NCI-H1092 (cell line): ENCODE measurements at regions not wholly inside any gene's neighbourhood (a gene's known extent, or its start where the extent isn't known, plus 50 kb on each side); places are given as distances from the start of the nearest gene placed in this dataset.

Source experiments
- DNase-seq: peaks from one replicate; lab custom pipeline; 2025; lab: John Stamatoyannopoulos, UW

DNA sequence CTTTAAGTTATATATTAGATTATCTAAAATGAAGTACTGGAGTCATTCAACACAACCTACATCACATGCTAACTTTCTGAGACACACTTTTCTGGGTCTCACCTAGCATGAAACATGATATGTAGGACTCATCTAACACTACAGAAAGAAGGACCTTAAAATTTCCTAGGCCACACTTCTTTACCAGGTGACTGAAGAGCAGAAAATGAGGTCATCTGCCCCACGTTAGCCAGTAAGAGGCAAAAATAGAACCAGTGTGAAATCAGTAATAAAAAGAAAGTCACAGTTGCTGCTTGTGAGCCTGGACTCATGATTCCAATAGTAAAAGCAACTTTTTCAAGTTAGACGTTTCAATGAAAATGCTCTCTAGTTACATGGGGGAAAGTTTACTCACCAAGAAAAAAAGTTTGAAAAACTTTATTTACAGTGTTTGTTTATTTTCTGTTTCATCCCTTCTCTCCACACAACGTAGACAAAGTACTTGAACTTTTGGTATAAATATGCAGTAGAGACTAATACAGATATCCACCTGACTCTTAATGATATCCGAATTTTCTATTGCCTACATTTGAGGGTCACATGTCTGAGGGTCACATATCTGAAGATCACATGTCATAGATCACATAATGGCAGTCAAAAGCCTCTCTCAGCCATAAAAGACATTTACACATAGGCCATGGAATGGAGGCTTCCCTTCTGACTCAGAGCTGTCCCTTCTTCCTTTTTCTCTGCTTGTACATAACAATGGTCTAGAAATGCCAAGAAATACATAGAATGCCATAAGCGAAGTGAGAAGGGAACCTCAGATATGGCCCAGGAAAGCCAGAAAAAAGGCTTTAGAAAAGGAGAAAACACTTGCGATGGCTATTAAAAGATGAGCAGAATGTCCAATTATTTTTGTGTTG lies 362.9 kb downstream of the ZEB2 start:
- DNase-seq: no peak

DNA sequence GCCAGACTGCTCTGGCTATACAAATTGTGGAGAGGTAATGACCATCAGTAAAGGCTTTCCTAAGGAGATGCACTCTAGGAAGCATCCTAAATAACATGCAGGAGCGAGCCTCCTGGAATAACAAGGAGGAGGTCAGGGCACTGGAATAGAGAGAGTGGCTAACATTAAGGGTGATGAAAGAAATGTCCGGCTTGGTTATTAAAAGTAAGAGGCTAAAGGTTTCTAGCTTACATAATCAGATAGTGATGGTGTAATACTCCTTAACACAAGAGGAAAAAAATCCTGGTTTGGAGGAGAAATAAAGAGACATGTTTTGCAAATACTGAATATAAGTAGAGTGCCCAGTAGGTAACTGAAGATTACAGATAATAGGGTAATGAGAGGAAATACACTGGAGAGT lies 365.7 kb downstream of the ZEB2 start:
- no peak for DNase-seq

DNA sequence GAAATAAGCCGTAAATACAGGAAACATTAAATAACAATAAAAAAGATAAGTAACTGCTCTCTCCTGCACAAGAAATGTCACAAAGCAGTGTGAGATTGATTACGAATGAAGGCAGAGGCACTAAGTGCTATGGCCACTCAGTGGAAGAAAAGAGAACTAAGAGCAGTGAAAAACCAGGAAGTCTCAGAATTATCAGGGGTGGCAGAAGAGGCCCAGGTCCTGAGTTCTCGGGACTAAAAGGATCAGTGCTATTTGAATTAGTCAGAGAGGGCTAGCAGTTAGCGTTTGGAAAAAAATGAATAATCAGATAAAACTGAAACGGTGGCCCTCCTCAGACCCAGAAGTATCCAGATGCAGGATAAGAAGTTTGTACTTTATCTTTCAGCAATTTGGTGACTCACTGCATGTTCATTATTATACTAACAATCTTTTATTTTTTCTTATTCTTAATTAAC lies 367.1 kb downstream of the ZEB2 start:
- no peak for DNase-seq

DNA sequence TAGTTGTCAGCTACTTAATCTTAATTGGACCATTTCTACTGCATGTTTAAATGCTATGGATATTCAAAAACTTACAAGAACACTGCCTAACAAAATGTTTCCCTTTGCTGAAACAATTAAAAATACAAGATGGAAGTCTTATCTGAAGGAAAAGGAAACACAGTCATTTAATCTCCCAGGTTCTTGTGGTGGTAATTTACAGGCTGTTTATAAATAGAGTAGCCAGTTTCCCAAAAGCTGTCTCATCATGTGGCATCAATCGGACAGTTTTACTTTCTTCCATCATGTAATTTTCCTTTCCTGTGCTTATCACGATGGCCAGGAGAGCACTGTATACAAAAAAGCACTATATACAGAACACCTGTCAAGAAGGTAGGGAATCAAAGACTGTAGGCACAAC lies 368.1 kb downstream of the ZEB2 start:
- DNase-seq: no peak

DNA sequence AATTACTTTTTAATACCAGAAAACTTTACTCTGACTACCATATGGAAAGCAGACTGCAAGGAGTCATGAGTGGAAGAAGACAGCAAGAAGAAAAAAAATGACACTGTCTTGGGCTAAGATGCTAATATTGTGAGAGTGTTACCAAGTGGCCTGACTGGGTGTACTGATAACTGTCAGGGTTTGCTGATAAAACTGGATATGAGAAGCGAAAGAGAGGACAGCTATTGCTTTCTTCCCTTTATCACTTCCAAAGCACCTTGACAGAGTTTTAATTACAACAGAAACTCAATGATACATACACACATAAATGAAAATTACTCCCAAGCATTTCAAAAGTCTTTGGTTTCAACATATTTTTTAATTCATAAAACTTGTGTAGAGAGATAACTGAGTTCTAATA lies 368.5 kb downstream of the ZEB2 start:
- DNase-seq: no peak

DNA sequence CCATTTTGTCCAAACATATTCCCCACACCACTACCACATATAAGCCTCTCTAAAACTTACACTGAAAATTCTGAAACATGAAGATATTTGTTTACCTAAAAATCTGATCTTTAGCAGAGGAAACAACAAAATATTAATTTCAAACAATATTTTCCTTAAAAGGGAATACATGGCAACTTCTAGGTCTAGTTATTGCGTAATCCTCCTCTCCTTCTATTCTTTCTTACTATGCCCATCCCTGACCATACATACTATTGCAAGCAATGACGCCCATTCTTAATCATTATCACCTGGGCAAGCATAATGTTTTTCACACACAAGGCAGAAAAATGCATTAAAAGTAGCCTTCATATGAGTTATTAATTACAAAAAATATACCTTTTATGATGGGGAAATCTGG lies 372.6 kb downstream of the ZEB2 start:
- DNase-seq: no peak

DNA sequence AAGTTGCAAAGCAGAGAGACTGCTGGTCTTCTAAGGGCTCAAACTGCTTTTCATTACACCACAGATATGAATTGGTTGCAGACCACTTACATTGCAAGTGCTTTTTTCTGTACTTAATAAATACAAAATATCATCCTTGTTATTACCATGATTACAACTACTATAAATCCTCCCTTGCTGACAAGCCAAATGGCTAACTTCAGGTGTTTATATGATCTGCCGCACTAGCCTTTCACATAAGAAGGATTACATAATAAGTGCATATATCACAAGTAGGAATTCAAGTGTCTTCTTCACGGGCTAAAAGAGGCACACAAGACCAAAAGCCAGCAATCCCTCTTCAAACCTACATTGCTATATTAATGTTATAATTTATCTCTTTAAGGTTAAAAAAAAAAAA lies 373.0 kb downstream of the ZEB2 start:
- no peak for DNase-seq

DNA sequence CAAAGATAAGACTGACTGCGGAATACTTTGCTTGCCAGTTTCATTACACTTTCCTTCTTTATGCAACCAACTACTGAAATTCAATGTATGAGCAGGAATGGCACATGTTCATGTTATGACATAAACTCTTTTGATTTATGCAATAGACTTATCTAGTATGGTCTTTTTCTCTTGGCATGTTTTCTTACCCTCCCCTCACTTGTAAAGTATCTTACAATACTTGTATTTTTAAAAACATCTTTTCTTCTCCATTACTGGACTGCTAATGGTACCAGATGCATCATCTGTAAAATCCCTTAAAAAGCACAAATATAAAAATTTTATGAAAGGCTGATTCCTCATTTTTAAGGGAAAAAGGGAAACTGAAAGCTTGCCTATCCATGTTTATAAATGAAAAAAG lies 373.8 kb downstream of the ZEB2 start:
- no peak for DNase-seq

DNA sequence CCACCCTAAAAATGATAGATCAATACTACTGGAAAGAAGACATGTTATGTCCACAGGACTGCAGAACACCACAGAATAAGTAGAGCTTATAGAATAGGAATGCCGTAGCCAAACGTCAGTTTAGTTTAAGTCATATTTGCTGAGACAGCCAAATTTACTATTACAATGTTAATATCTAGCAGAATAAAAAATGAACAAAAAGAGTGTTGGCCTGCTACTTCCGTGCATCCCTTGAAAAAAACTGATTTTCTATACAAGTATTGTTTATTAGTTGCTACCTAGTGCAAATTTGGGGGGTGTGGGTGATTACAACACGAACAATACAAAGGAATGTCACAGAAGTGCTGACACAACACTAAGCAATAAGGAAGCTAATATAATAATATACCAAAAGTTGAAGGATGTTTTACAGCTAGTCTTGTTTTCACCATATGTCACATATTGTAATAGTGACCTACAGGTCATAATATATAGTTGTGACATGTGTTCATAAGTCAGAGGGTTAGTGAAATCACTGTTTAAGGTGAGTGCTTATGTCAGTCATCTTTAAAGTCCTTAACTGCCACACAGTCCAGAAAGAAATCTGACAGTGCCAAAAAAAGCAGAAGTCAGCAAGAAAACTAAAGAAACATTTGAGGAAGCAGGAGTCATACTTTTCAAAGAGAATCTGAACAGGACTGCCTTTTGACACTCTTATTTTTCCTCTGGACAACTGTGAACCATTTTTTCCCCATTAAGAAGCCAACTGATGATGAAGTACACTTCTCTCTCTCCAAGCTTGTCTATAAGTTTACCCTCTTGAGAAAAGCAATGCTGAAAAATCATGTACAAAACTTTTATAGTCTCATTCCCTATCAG lies 376.4 kb downstream of the ZEB2 start:
- no peak for DNase-seq

DNA sequence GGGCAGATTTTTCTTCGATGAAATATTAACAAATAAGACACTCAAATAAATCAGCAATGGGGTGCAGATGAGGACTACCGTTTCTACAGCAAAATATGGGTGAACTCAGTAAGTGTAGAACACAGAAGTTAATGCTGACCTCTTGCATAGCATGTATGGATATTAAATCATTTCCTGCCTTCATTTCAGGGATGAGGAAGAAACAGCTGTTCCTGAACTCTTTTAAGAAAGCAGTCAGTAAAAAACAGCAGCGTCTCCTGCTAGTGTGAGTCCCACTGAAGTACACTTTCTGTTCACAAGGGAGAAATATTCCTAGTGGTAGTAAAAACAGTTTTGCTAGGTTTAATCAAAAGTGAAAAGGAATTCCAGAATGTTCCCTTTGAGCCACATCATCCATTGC lies 379.0 kb downstream of the ZEB2 start:
- no peak for DNase-seq

DNA sequence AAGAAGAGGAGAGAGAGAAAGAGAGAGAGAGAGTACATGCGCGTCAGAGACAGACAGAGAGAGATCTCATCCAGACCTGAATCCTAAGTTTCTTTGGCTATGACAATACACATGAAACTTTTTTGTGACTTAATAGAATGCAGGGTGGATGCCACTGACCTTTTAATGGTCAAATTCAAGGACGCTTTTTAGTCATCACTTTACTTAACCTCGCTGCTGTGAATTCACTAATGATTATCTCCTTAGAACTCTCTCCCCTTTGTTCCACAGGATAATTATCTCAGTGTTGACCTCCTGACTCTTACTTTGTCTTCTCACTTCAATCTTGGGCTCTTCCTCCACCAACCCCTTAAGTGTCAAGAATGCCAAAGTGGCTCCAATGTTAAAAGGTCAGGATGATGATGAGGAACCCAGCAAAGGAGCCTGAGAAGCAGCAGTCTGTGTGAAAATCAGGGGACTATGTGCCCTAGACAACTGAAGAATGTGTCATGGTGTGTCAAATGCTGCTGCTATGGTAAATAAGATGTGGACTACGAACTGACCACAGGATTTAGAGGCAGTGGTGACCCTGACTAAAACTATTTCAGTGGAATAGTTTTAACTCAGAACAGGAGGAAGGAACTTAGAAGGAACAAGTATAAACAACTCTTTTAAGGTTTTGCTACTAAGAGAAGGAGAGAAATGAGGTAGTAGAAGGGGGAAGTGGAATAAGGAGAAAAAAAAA lies 382.1 kb downstream of the ZEB2 start:
- DNase-seq: no peak

DNA sequence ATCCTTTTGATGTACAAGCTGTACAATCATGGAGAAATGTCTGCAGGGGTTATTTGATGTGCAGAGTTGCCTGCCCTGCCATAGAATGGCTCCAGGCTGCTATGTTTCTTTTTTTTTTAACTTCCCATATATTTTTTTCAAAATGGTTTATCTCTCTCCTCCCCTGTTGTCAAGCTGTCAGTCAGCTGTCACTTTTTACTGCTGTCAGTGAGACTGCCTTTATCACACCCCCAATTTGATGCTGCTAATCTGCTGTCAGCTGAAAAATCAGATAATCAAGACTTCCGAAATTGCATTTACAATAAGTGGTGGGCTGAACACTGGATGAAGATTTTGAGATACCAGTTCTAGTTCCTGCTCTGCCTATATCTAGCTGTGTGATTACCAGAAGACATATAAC lies 382.6 kb downstream of the ZEB2 start:
- DNase-seq: no peak

DNA sequence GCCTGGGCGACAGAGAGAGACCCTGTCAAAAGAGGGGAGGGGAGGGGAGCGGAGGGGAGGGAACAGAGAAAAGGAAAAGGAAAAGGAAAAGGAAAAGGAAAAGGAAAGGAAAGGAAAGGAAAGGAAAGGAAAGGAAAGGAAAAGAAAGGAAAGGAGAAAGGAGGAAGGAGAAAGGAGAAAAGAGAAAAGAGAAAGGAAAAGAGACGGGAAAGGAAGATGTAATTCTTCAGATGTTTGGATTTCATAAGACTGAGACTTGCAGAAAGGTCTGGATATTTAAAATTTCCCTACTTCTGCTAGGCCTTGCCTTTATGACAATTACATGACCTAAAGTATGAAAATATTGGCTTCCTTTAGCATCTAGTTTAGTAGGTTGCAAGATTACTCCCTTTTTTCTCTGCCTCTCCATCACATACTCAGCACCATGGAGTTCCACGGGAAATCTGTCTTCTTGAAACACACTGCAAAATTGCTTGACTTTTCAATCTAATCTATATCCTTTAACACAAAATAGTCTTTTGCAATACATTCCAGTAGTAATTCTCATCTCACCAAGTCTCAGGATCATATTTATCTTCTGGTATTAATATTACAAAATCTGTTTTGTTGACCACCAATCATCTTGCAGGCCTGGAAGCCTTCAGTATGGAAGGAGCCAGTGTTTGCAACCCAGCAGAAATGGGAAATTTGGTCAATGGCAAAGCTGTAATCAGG lies 383.5 kb downstream of the ZEB2 start:
- no peak for DNase-seq

DNA sequence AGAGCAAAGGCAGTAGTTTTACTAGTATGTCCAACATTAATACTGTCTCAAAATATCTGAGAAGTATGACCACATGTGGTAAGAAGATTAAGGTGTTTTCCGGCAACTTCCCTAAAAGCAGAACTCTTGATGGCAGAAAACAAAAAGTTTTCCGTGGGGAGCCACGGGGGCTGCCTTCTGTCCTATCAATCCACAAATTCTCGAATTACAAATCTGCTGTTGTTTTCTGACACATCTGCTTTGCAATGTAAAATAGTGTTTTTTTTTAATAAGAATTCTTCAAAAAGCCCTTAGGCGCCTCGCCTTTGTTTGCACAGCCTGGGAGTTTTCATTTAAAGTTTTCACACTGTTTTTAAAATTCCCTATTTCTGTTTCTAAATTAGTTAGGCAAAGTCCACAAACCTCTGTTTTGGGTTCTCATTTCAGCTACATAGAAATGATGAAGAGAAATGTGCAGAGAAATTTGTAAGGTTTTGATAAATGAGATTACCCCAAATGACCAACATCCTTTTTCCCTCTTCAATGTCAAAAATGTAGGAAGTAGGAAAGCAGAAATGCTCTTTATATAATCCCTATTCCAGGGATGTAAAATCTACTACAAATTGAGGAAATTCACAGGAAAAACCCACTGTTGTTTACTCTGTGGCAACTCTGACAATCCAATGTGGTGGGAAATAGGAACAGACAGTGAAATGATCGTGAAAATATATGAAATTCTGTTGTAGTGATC lies 385.8 kb downstream of the ZEB2 start:
- DNase-seq: no peak

DNA sequence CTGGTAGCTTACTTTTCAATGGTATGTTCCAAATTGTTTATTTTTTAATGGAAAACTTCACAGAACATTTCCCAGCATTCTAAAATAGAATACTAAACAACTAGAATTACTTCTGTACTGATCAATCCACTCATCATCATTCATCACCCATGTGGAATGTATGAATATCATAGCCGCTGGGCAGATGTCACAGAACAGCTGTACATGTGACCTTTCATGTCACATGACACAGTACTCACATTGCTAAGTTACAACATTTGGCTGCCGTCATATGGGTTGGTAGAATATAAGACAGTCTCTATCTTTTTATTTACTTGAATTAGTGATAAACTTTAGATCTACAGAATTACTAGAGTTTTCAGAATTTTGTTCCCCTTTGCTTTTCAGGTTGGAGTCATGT lies 387.6 kb downstream of the ZEB2 start:
- DNase-seq: no peak

DNA sequence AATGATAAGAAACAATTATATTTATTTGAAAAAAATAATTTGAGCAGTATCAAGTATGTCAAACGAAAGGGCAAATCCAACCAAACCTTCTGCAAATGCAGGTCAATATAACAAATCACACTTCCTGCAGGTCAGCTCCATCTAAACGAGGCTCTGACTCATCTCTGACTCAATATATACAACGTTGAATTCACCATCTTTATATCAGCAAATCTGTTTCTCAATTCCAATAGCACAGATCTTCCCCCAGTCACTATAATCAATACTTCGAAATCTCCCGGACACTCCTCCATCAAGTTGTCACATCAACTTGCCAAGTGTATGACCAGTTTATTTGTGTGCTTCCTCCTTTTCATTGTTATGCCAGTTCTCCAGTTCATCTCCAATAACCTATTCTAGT lies 388.9 kb downstream of the ZEB2 start:
- DNase-seq: no peak

DNA sequence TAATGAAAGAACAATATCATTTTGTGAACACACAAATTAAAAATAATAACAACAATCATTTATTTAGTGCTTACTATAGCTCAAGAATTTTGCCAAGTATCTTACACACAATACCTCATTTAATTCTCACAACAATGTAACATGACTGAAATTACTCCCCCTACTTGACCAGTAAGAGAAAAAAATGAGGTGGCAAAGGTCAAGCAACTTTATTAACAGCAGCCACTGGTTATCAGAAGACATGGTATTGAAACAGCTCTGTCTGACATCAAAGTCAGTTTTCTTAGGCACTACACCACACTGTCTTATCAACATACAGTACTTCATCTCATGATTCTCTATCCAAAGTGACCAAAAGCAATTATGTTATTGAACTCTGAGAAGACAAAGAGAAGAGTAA lies 389.4 kb downstream of the ZEB2 start:
- no peak for DNase-seq

DNA sequence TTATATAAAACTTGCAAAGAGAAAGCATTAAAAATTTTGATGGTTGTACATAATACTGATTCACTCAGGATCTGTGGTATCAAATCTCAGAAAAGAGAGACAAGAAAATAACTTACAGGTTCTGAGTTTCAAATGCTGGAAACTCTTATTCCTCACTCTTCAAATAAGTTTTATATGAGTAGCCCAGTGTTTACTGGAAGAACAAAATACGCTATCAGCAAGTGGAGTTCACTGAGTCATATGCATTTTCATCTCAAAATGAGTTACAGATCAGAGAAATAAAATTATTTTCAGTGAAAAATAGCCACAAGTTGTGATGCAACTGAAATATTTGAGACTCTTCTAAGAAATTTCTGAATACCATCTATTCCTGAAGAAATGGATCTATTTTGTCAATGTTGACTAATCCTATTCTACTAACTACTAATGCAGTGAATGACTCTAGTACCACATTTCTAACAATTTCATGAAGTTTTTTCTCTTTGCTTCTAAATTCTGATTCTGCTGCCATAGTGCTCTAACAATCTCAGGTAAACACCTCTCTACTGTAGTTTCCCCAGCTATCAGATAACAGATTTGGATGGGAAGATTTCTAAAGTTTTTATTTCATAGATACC lies 391.7 kb downstream of the ZEB2 start:
- no peak for DNase-seq

DNA sequence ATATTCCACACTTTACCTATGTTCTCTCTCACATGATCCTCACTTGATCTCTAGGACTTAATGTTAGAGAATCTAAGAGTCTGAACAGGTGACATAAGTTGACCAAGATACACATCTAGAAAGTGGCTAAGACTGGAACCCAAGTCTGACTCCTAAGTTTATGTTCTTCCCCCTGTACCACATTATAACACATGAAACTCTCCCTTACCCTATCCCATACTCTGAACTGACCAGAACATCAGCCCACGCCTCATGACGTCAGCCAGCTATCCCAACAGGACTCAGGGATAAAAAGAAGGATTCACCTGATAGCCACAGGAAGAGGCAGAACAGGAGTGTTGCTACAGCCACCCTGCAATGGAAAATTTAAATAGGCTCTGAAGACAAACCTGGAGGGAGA lies 392.2 kb downstream of the ZEB2 start:
- no peak for DNase-seq

DNA sequence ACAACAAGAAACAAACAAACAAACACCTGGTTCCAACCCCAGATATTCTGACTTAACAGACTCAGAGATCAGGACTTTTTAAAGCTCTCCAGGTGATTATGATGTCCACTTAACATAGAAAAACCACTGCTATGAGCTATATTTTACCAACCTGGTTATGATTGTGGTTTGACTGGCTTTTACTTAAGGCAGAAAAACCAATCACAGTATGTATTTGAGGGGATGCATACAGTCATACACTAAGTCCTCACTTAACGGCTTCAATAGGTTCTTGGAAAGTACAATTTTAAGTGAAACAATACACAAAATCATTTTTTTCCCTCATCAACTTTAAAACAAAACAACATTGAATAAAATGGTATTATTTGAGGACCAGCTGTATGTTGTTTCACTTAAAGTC lies 393.6 kb downstream of the ZEB2 start:
- no peak for DNase-seq

DNA sequence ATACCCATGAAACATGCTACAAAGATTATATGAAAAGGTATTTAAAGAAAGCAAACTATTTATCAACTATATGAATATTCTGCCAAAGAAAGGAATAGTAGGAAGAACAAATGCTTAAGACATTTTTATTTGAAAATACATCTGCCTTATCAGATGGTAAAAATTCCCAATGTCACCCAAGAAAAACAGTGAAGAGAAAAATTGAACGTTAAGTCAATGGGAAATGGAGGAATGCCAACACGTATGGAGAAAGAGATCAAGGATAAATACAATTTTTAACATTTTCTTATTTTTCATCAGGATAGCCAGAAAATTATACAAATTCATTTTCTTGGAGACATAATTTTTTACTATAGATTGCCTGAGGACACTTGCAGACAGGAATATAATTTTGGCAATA lies 394.2 kb downstream of the ZEB2 start:
- no peak for DNase-seq
